Keratinocyte (primary cell): ENCODE measurements at regions not wholly inside any gene's neighbourhood (a gene's known extent, or its start where the extent isn't known, plus 50 kb on each side); places are given as distances from the start of the nearest gene placed in this dataset.

Experiments
- CTCF ChIP-seq, 3 experiments: IDR thresholded peaks in 1 of 3; conservative IDR thresholded peaks in 1 of 3; optimal IDR thresholded peaks in 1 of 3; 2 replicates in 2 of 3; 3 replicates in 1 of 3; pipeline versions ENCODE3 to v1.5.1; 2011; ENCODE audit warnings: low read length in 3 of 3, mild to moderate bottlenecking in 3 of 3, moderate library complexity in 2 of 3, control low read depth in 1 of 3, inconsistent platforms in 1 of 3; ENCODE audit not compliant: insufficient read depth in 2 of 3; ENCODE audit errors: extremely low read depth in 1 of 3
- EZH2 ChIP-seq: IDR thresholded peaks from one replicate; pipeline ENCODE4 v1.6.1; 2012; ENCODE audit warnings: inconsistent platforms, mild to moderate bottlenecking, low read length, moderate library complexity

- TF ChIP-seq CTCF (optimal IDR thresholded peaks at IDR 0.05 in 1 of 3, IDR thresholded peaks at IDR 0.05 in 1 of 3, conservative IDR thresholded peaks at IDR 0.05 in 1 of 3; ENCODE audit: extremely low read depth in 1 of 3, insufficient read depth in 2 of 3, low read length in 3 of 3) (no peak), EZH2 (no peak)
These were observed 86.8 kb upstream of the LANCL2 start for GRCh38 chr7:55278321-55278720.
